IPS-20b (cell line): ENCODE measurements at regions not wholly inside any gene's neighbourhood (a gene's known extent, or its start where the extent isn't known, plus 50 kb on each side); places are given as distances from the start of the nearest gene placed in this dataset.

Experiments used
- H3K27ac ChIP-seq: one replicate; pipeline ENCODE4 v1.5.1; 2013; ENCODE audit warnings: low read length
- H3K27me3 ChIP-seq: 2 replicates; pipeline ENCODE4 v1.6.1; 2013; ENCODE audit warnings: mild to moderate bottlenecking, low read length, inconsistent platforms; ENCODE audit not compliant: insufficient read depth
- H3K36me3 ChIP-seq: 2 replicates; pipeline ENCODE4 v1.6.1; 2013; ENCODE audit warnings: low read depth, mild to moderate bottlenecking, inconsistent platforms, low read length, moderate library complexity; ENCODE audit not compliant: insufficient read depth
- H3K4me1 ChIP-seq: 2 replicates; pipeline ENCODE4 v1.6.1; 2013; ENCODE audit warnings: mild to moderate bottlenecking, control low read depth, inconsistent platforms, low read length, moderate library complexity; ENCODE audit not compliant: insufficient read depth
- H3K4me3 ChIP-seq: 2 replicates; pipeline ENCODE4 v1.5.1; 2013; ENCODE audit warnings: mild to moderate bottlenecking, low read length, inconsistent platforms
- H3K9ac ChIP-seq: 2 replicates; pipeline ENCODE4 v1.6.1; 2013; ENCODE audit warnings: low read depth, mild to moderate bottlenecking, inconsistent platforms, low read length, moderate library complexity
- H3K9me3 ChIP-seq: 2 replicates; pipeline ENCODE4 v1.6.1; 2013; ENCODE audit warnings: mild to moderate bottlenecking, low read depth, low read length, inconsistent platforms; ENCODE audit not compliant: insufficient read depth

GRCh38 chr19:30906871-30907270 is 442.4 kb downstream of the TSHZ3 start:
- H3K9ac ChIP-seq, result no peak overlapping the region
- H3K36me3 ChIP-seq, result no peaks in the 10 kb centered on the region
- no peaks in the 10 kb centered on the region for H3K9me3 ChIP-seq
- H3K27me3 ChIP-seq, result no peaks in the 10 kb centered on the region
- peaks cover 5% of the 10 kb centered on the region; the same call in 1 of the 2 replicates for H3K4me1 ChIP-seq
- no peak overlapping the region for H3K4me3 ChIP-seq
- H3K27ac ChIP-seq, result no peak overlapping the region

GRCh38 chr19:30900051-30900450 is 449.2 kb downstream of the TSHZ3 start:
- Histone ChIP-seq H3K4me3 (no peak overlapping the region), H3K4me1 (peaks cover 25% of the 10 kb centered on the region), H3K9me3 (no peaks in the 10 kb centered on the region)

GRCh38 chr19:30898353-30899103 is 450.7 kb downstream of the TSHZ3 start:
- no peaks in the 10 kb centered on the region for H3K36me3 ChIP-seq
- no peaks in the 10 kb centered on the region for H3K27me3 ChIP-seq
- no peaks in the 10 kb centered on the region for H3K9me3 ChIP-seq
- no peak overlapping the region for H3K4me3 ChIP-seq
- peaks cover 25% of the 10 kb centered on the region for H3K4me1 ChIP-seq
- H3K27ac ChIP-seq, result no peak overlapping the region
- no peak overlapping the region for H3K9ac ChIP-seq

More at GRCh38 chr19:30900051-30900450, 449.2 kb downstream of the TSHZ3 start:
- Histone ChIP-seq H3K9ac (no peak overlapping the region), H3K36me3 (no peaks in the 10 kb centered on the region), H3K27ac (no peak overlapping the region), H3K27me3 (no peaks in the 10 kb centered on the region)

GRCh38 chr19:30897553-30897952 is 451.7 kb downstream of the TSHZ3 start:
- no peaks in the 10 kb centered on the region for H3K36me3 ChIP-seq
- H3K9ac ChIP-seq, result no peak overlapping the region
- H3K27ac ChIP-seq, result peak overlapping the region; percentile 62
- no peak overlapping the region for H3K4me3 ChIP-seq
- H3K9me3 ChIP-seq, result no peaks in the 10 kb centered on the region
- no peaks in the 10 kb centered on the region for H3K27me3 ChIP-seq
- peaks cover 25% of the 10 kb centered on the region for H3K4me1 ChIP-seq

GRCh38 chr19:30897034-30897433 is 452.2 kb downstream of the TSHZ3 start:
- H3K4me3 ChIP-seq, result peak overlapping the region; percentile 54; the same call in 1 of the 2 replicates
- H3K9ac ChIP-seq, result peak overlapping the region; percentile 42; the same call in 1 of the 2 replicates
- H3K27ac ChIP-seq, result peak overlapping the region; percentile 62
- H3K36me3 ChIP-seq, result no peaks in the 10 kb centered on the region
- H3K27me3 ChIP-seq, result no peaks in the 10 kb centered on the region
- peaks cover 25% of the 10 kb centered on the region for H3K4me1 ChIP-seq
- H3K9me3 ChIP-seq, result no peaks in the 10 kb centered on the region

- Histone ChIP-seq H3K4me3 (peak overlapping the region; percentile 54; the same call in 1 of the 2 replicates), H3K9ac (peak overlapping the region; percentile 52; the same call in 1 of the 2 replicates), H3K9me3 (no peaks in the 10 kb centered on the region), H3K36me3 (no peaks in the 10 kb centered on the region), H3K27me3 (no peaks in the 10 kb centered on the region), H3K27ac (peak overlapping the region; percentile 62), H3K4me1 (peaks cover 25% of the 10 kb centered on the region)
Measured at GRCh38 chr19:30896554-30896953, 452.7 kb downstream of the TSHZ3 start.

- peak overlapping the region; percentile 62 for H3K27ac ChIP-seq
Measured at GRCh38 chr19:30895946-30896345, 453.3 kb downstream of the TSHZ3 start.

GRCh38 chr19:30891051-30891450 is 458.2 kb downstream of the TSHZ3 start:
- no peaks in the 10 kb centered on the region for H3K36me3 ChIP-seq
- H3K27me3 ChIP-seq, result no peaks in the 10 kb centered on the region
- H3K27ac ChIP-seq, result no peak overlapping the region
- peaks cover 10% of the 10 kb centered on the region for H3K4me1 ChIP-seq
- H3K9me3 ChIP-seq, result no peaks in the 10 kb centered on the region
- no peak overlapping the region for H3K9ac ChIP-seq
- H3K4me3 ChIP-seq, result no peak overlapping the region

More at GRCh38 chr19:30895946-30896345, 453.3 kb downstream of the TSHZ3 start:
- Histone ChIP-seq H3K27me3 (no peaks in the 10 kb centered on the region), H3K36me3 (no peaks in the 10 kb centered on the region), H3K4me3 (peak overlapping the region; percentile 54; the same call in 1 of the 2 replicates), H3K4me1 (peaks cover 25% of the 10 kb centered on the region), H3K9me3 (no peaks in the 10 kb centered on the region), H3K9ac (peak overlapping the region; percentile 52; the same call in 1 of the 2 replicates)

GRCh38 chr19:30890033-30890432 is 459.2 kb downstream of the TSHZ3 start:
- no peaks in the 10 kb centered on the region for H3K9me3 ChIP-seq
- H3K4me3 ChIP-seq, result no peak overlapping the region
- H3K27ac ChIP-seq, result no peak overlapping the region
- H3K9ac ChIP-seq, result no peak overlapping the region
- no peaks in the 10 kb centered on the region for H3K36me3 ChIP-seq
- no peaks in the 10 kb centered on the region; the same call in 1 of the 2 replicates for H3K4me1 ChIP-seq
- H3K27me3 ChIP-seq, result no peaks in the 10 kb centered on the region

- no peak overlapping the region for H3K9ac ChIP-seq
- H3K4me3 ChIP-seq, result no peak overlapping the region
- no peaks in the 10 kb centered on the region for H3K36me3 ChIP-seq
- no peaks in the 10 kb centered on the region for H3K4me1 ChIP-seq
- no peaks in the 10 kb centered on the region for H3K27me3 ChIP-seq
- H3K27ac ChIP-seq, result no peak overlapping the region
- H3K9me3 ChIP-seq, result no peaks in the 10 kb centered on the region
Measured at GRCh38 chr19:30888937-30889336, 460.3 kb downstream of the TSHZ3 start.

GRCh38 chr19:30887042-30887441 is 462.2 kb downstream of the TSHZ3 start:
- Histone ChIP-seq H3K27ac (no peak overlapping the region), H3K4me1 (no peaks in the 10 kb centered on the region), H3K27me3 (no peaks in the 10 kb centered on the region), H3K9ac (no peak overlapping the region), H3K9me3 (no peaks in the 10 kb centered on the region), H3K36me3 (no peaks in the 10 kb centered on the region), H3K4me3 (no peak overlapping the region)

- no peak overlapping the region for H3K4me3 ChIP-seq
- H3K4me1 ChIP-seq, result no peaks in the 10 kb centered on the region
- no peak overlapping the region for H3K27ac ChIP-seq
- no peaks in the 10 kb centered on the region for H3K27me3 ChIP-seq
- H3K9ac ChIP-seq, result no peak overlapping the region
- no peaks in the 10 kb centered on the region for H3K9me3 ChIP-seq
- H3K36me3 ChIP-seq, result no peaks in the 10 kb centered on the region
Measured at GRCh38 chr19:30886222-30886621, 463.0 kb downstream of the TSHZ3 start.
